GM12878 (cell line): ENCODE measurements at regions not wholly inside any gene's neighbourhood (a gene's known extent, or its start where the extent isn't known, plus 50 kb on each side); places are given as distances from the start of the nearest gene placed in this dataset.

ENCODE experiments used
- ATAC-seq: fragments of 200-7000 bp; cut with Tn5 transposase; 3 replicates; pipeline ENCODE4 v1.9.1; 2020; ENCODE audit warnings: mild to moderate bottlenecking, moderate library complexity
- BruUV-seq: library from RNA; stranded (reverse); fragments of 400-500 nt; replicated peaks from 2 replicates; lab custom pipeline; 2021; lab: Mats Ljungman, UMichigan
- CTCF ChIA-PET: fragments of 300-600 bp; sonication (Branson Sonifier 250); formaldehyde crosslinking; extraction: SDS; loops from one replicate; lab custom pipeline; 2021; ENCODE audit warnings: inconsistent platforms; lab: Yijun Ruan, JAX
- POLR2A ChIA-PET: fragments of 350-600 bp; formaldehyde crosslinking; extraction: SDS; loops from one replicate; lab custom pipeline; 2021; ENCODE audit warnings: inconsistent platforms; lab: Charles Lee
- RAD21 ChIA-PET: fragments of 300-600 bp; sonication (Branson Sonifier 250); formaldehyde crosslinking; loops from one replicate; lab custom pipeline; 2023; ENCODE audit warnings: antibody characterized with exemption; ENCODE audit not compliant: unreplicated experiment; lab: Charles Lee
- SMC1A ChIA-PET: fragments of 300-600 bp; sonication (Branson Sonifier 250); formaldehyde crosslinking; loops from one replicate; lab custom pipeline; 2023; ENCODE audit not compliant: unreplicated experiment, uncharacterized antibody; lab: Charles Lee
- DNase-seq: peaks from one replicate; pipeline ENCODE4 v3.0.0-alpha.2; 2011; ENCODE audit warnings: low read depth, low spot score
- FAIRE-seq: peaks from 3 replicates; lab custom pipeline; 2011; peaks lifted over from hg19 to GRCh38; lab: Jason Lieb, UNC
- H2AFZ ChIP-seq: 2 replicates; pipeline ENCODE4 v1.6.0; 2011; ENCODE audit warnings: low read depth, low read length, control low read depth; ENCODE audit not compliant: control insufficient read depth
- H3K27ac ChIP-seq: 2 replicates; pipeline ENCODE4 v1.5.1; 2011; ENCODE audit warnings: control low read depth; ENCODE audit not compliant: control insufficient read depth, insufficient read depth
- H3K27me3 ChIP-seq, 2 experiments: replicated peaks in 1 of 2; 2 replicates each; pipeline versions ENCODE4 v1.6.0 to v1.6.1; 2011; ENCODE audit warnings: low read length in 1 of 2; ENCODE audit not compliant: control insufficient read depth in 2 of 2, insufficient read depth in 2 of 2
- H3K36me3 ChIP-seq, 2 experiments: 2 replicates each; pipeline ENCODE4 v1.5.1; 2011; ENCODE audit warnings: low read length in 1 of 2; ENCODE audit not compliant: control insufficient read depth in 2 of 2, insufficient read depth in 2 of 2
- H3K4me1 ChIP-seq: 2 replicates; pipeline ENCODE4 v1.6.1; 2011; ENCODE audit warnings: mild to moderate bottlenecking, low read length, moderate library complexity, mixed read lengths; ENCODE audit not compliant: control insufficient read depth, insufficient read depth
- H3K4me2 ChIP-seq: 2 replicates; pipeline ENCODE4 v1.6.0; 2011; ENCODE audit warnings: control low read depth; ENCODE audit not compliant: control insufficient read depth, insufficient read depth
- H3K4me3 ChIP-seq: fragments of 200-600 bp; sonication (generic); 2 replicates; pipeline ENCODE4 v1.5.1; 2016
- H3K79me2 ChIP-seq: 2 replicates; pipeline ENCODE4 v1.6.0; 2011; ENCODE audit warnings: low read length; ENCODE audit not compliant: control insufficient read depth, insufficient read depth
- H3K9ac ChIP-seq: 2 replicates; pipeline ENCODE4 v1.8.0; 2011; ENCODE audit warnings: low read length, control low read depth, mixed read lengths; ENCODE audit not compliant: control insufficient read depth, insufficient read depth
- H3K9me3 ChIP-seq: replicated peaks from 3 replicates; pipeline ENCODE4 v1.5.1; 2011; ENCODE audit warnings: mild to moderate bottlenecking, low read length; ENCODE audit not compliant: control insufficient read depth, insufficient read depth
- H4K20me1 ChIP-seq: 2 replicates; pipeline ENCODE4 v1.6.0; 2011; ENCODE audit not compliant: control insufficient read depth, insufficient read depth
- BHLHE40 ChIP-seq, 2 experiments: fragments of 450-650 bp in 1 of 2; IDR thresholded peaks; 2 replicates each; pipeline ENCODE4 v1.6.1; 2011 to 2017; ENCODE audit warnings: low read depth in 2 of 2, borderline replicate concordance in 1 of 2, improper control_type of control experiment in 1 of 2, low read length in 1 of 2, mild to moderate bottlenecking in 1 of 2
- E2F4 ChIP-seq: IDR thresholded peaks from 2 replicates; pipeline ENCODE4 v1.6.1; 2012; ENCODE audit warnings: low read depth, low read length, improper control_type of control experiment
- FOXM1 ChIP-seq: IDR thresholded peaks from 2 replicates; pipeline ENCODE4 v1.6.1; 2012; ENCODE audit warnings: low read depth, mild to moderate bottlenecking, inconsistent platforms, low read length, moderate library complexity
- GABPA ChIP-seq: IDR thresholded peaks from 2 replicates; pipeline ENCODE4 v1.6.1; 2014; ENCODE audit warnings: antibody characterized with exemption, low read depth, mild to moderate bottlenecking, inconsistent platforms
- HSF1 ChIP-seq: fragments of 150-350 bp; IDR thresholded peaks from 2 replicates; pipeline ENCODE4 v1.6.1; 2014; ENCODE audit warnings: mild to moderate bottlenecking, low read depth, low read length
- NR2C2 ChIP-seq: IDR thresholded peaks from 2 replicates; pipeline ENCODE4 v1.6.1; 2011; ENCODE audit warnings: borderline replicate concordance, low read depth; ENCODE audit not compliant: control insufficient read depth, insufficient read length
- RUNX3 ChIP-seq: IDR thresholded peaks from 2 replicates; pipeline ENCODE4 v1.6.1; 2012; ENCODE audit warnings: low read length, inconsistent platforms
- ZBTB11 ChIP-seq: fragments of 450-650 bp; formaldehyde crosslinking; IDR thresholded peaks from 2 replicates; pipeline ENCODE4 v1.5.0; 2022; ENCODE audit warnings: mild to moderate bottlenecking, missing genetic modification characterization
- WGBS: methylation state at CpG from one replicate; pipeline ENCODE4 v1.1.6; 2016; ENCODE audit warnings: low lambda C conversion rate; ENCODE audit not compliant: insufficient replicate concordance, insufficient coverage; ENCODE audit errors: missing lambda C conversion rate; 5-methylcytosine and 5-hydroxymethylcytosine counted together
- in situ Hi-C: fragments of 300-500 bp; cut with MboI; formaldehyde crosslinking; loops from 9 replicates; pipeline ENCODE4 v1.14.3; 2018; ENCODE audit warnings: mixed read lengths
- intact Hi-C: fragments of 100-400 bp; cut with micrococcal nuclease; formaldehyde crosslinking; loops from one replicate; pipeline ENCODE4 v1.14.2; 2022; ENCODE audit not compliant: unreplicated experiment

GRCh38 chr12:86621957-86622356 lies 365.8 kb upstream of the MGAT4C start:
- H3K4me2 ChIP-seq, result no peak overlapping the region
- H2AFZ ChIP-seq, result no peak overlapping the region
- H4K20me1 ChIP-seq, result no peaks in the 10 kb centered on the region
- SMC1A ChIA-PET, result interaction anchor here (1.0 kb wide), 1 partner anchor 16 kb away, joined by 3 read pairs; no protein-coding TSS in a partner anchor
- BruUV-seq, result no TSS peak
- no peaks in the 10 kb centered on the region for H3K4me1 ChIP-seq
- TF ChIP-seq FOXM1, result no peak
- TF ChIP-seq HSF1, result no peak
- no peak for TF ChIP-seq RUNX3
- POLR2A ChIA-PET, result no interaction called here
- WGBS, result 0% methylated on average over 2 of the region's 2 CpGs
- no peak overlapping the region for H3K4me3 ChIP-seq
- no peak overlapping the region for H3K9ac ChIP-seq
- FAIRE-seq (no peak), ATAC-seq (no peak), DNase-seq (no peak)
- no peaks in the 10 kb centered on the region for H3K27me3 ChIP-seq
- H3K36me3 ChIP-seq, result no peaks in the 10 kb centered on the region
- no peaks in the 10 kb centered on the region for H3K79me2 ChIP-seq
- in situ Hi-C loops, result no loop called here
- CTCF ChIA-PET, result no interaction called here
- RAD21 ChIA-PET, result no interaction called here
- no peak overlapping the region for H3K27ac ChIP-seq
- intact Hi-C loops, result no loop called here
- H3K9me3 ChIP-seq, result no peaks in the 10 kb centered on the region

GRCh38 chr12:86613311-86613710 lies 357.1 kb upstream of the MGAT4C start:
- Histone ChIP-seq H4K20me1 (no peaks in the 10 kb centered on the region), H3K4me3 (no peak overlapping the region), H3K27me3 (no peaks in the 10 kb centered on the region), H2AFZ (no peak overlapping the region), H3K4me2 (no peak overlapping the region), H3K79me2 (no peaks in the 10 kb centered on the region), H3K9ac (no peak overlapping the region), H3K9me3 (no peaks in the 10 kb centered on the region), H3K27ac (no peak overlapping the region), H3K36me3 (no peaks in the 10 kb centered on the region), H3K4me1 (no peaks in the 10 kb centered on the region)
- ATAC-seq (no peak), FAIRE-seq (no peak), DNase-seq (no peak)
- WGBS, result 0% methylated on average over 1 of the region's 1 CpG
- ChIA-PET RAD21 (no interaction called here), SMC1A (interaction anchor here (1.6 kb wide), 1 partner anchor 11 kb away, joined by 4 read pairs; no protein-coding TSS in a partner anchor), CTCF (no interaction called here), POLR2A (no interaction called here)
- BruUV-seq, result no TSS peak
- intact Hi-C loops (no loop called here), in situ Hi-C loops (no loop called here)
- TF ChIP-seq E2F4, result no peak
- TF ChIP-seq ZBTB11 (CRISPR knock-in tag), result no peak
- no peak for TF ChIP-seq BHLHE40 (IDR thresholded peaks at IDR 0.05; ENCODE audit: borderline replicate concordance in 1 of 2, low read depth in 2 of 2, low read length in 1 of 2)
- no peak for TF ChIP-seq GABPA
- TF ChIP-seq NR2C2, result no peak
